ENCODE measurements at regions not wholly inside any gene's neighbourhood (a gene's known extent, or its start where the extent isn't known, plus 50 kb on each side); places are given as distances from the start of the nearest gene placed in this dataset.

- no peak overlapping the region for H3K9ac ChIP-seq (ENCODE audit: low read length in 5 of 5)
- no peaks in the 10 kb centered on the region for H3K36me3 ChIP-seq (ENCODE audit: control insufficient read depth in 5 of 5, insufficient read depth in 5 of 5, low read length in 5 of 5)
- no peak overlapping the region for H3K27ac ChIP-seq (ENCODE audit: low read depth, low read length)
- H3K9me3 ChIP-seq (ENCODE audit: control insufficient read depth in 5 of 5, low read length in 5 of 5), result no peaks in the 10 kb centered on the region
- no peak overlapping the region for H3K4me3 ChIP-seq (ENCODE audit: low read depth in 1 of 5, low read length in 5 of 5)
- peaks cover 6 to 13% (median 10%) of the 10 kb centered on the region in 5 donors for H3K27me3 ChIP-seq (ENCODE audit: control insufficient read depth in 5 of 5, insufficient read depth in 4 of 5, low read length in 5 of 5)
- peaks cover 0 to 9% (median 4%) of the 10 kb centered on the region in 5 donors for H3K4me1 ChIP-seq (ENCODE audit: control insufficient read depth in 5 of 5, insufficient read depth in 5 of 5, low read length in 5 of 5)
Measured at GRCh38 chr13:91178099-91178498, 169.4 kb upstream of the MIR17HG start.

- Histone ChIP-seq H3K9me3 (ENCODE audit: control insufficient read depth in 5 of 5, low read length in 5 of 5) (no peaks in the 10 kb centered on the region), H3K9ac (ENCODE audit: low read length in 5 of 5) (no peak overlapping the region), H3K4me3 (ENCODE audit: low read depth in 1 of 5, low read length in 5 of 5) (no peak overlapping the region), H3K27me3 (ENCODE audit: control insufficient read depth in 5 of 5, insufficient read depth in 4 of 5, low read length in 5 of 5) (no peaks in the 10 kb centered on the region), H3K36me3 (ENCODE audit: control insufficient read depth in 5 of 5, insufficient read depth in 5 of 5, low read length in 5 of 5) (no peaks in the 10 kb centered on the region), H3K27ac (ENCODE audit: low read depth, low read length) (no peak overlapping the region), H3K4me1 (ENCODE audit: control insufficient read depth in 5 of 5, insufficient read depth in 5 of 5, low read length in 5 of 5) (no peaks in the 10 kb centered on the region)
Measured at GRCh38 chr13:91181892-91182291, 165.6 kb upstream of the MIR17HG start.

- H3K4me3 ChIP-seq (ENCODE audit: low read depth in 1 of 5, low read length in 5 of 5), result no peak overlapping the region
- H3K36me3 ChIP-seq (ENCODE audit: control insufficient read depth in 5 of 5, insufficient read depth in 5 of 5, low read length in 5 of 5), result no peaks in the 10 kb centered on the region
- H3K9me3 ChIP-seq (ENCODE audit: control insufficient read depth in 5 of 5, low read length in 5 of 5), result no peaks in the 10 kb centered on the region
- no peaks in the 10 kb centered on the region for H3K27me3 ChIP-seq (ENCODE audit: control insufficient read depth in 5 of 5, insufficient read depth in 4 of 5, low read length in 5 of 5)
- no peaks in the 10 kb centered on the region for H3K4me1 ChIP-seq (ENCODE audit: control insufficient read depth in 5 of 5, insufficient read depth in 5 of 5, low read length in 5 of 5)
- no peak overlapping the region for H3K9ac ChIP-seq (ENCODE audit: low read length in 5 of 5)
- no peak overlapping the region for H3K27ac ChIP-seq (ENCODE audit: low read depth, low read length)
Measured at GRCh38 chr13:91184244-91184926, 163.1 kb upstream of the MIR17HG start.

- H3K9ac ChIP-seq (ENCODE audit: low read length in 5 of 5), result no peak overlapping the region
- no peak overlapping the region for H3K27ac ChIP-seq (ENCODE audit: low read depth, low read length)
- H3K27me3 ChIP-seq (ENCODE audit: control insufficient read depth in 5 of 5, insufficient read depth in 4 of 5, low read length in 5 of 5), result no peaks in the 10 kb centered on the region
- H3K9me3 ChIP-seq (ENCODE audit: control insufficient read depth in 5 of 5, low read length in 5 of 5), result no peaks in the 10 kb centered on the region
- no peaks in the 10 kb centered on the region for H3K4me1 ChIP-seq (ENCODE audit: control insufficient read depth in 5 of 5, insufficient read depth in 5 of 5, low read length in 5 of 5)
- H3K36me3 ChIP-seq (ENCODE audit: control insufficient read depth in 5 of 5, insufficient read depth in 5 of 5, low read length in 5 of 5), result no peaks in the 10 kb centered on the region
- H3K4me3 ChIP-seq (ENCODE audit: low read depth in 1 of 5, low read length in 5 of 5), result no peak overlapping the region
Measured at GRCh38 chr13:91185294-91185863, 162.1 kb upstream of the MIR17HG start.

- H3K27me3 ChIP-seq (ENCODE audit: control insufficient read depth in 5 of 5, insufficient read depth in 4 of 5, low read length in 5 of 5), result no peaks in the 10 kb centered on the region
- H3K4me3 ChIP-seq (ENCODE audit: low read depth in 1 of 5, low read length in 5 of 5), result no peak overlapping the region
- H3K9me3 ChIP-seq (ENCODE audit: control insufficient read depth in 5 of 5, low read length in 5 of 5), result no peaks in the 10 kb centered on the region
- no peak overlapping the region for H3K9ac ChIP-seq (ENCODE audit: low read length in 5 of 5)
- H3K4me1 ChIP-seq (ENCODE audit: control insufficient read depth in 5 of 5, insufficient read depth in 5 of 5, low read length in 5 of 5), result no peaks in the 10 kb centered on the region
- no peak overlapping the region for H3K27ac ChIP-seq (ENCODE audit: low read depth, low read length)
- no peaks in the 10 kb centered on the region for H3K36me3 ChIP-seq (ENCODE audit: control insufficient read depth in 5 of 5, insufficient read depth in 5 of 5, low read length in 5 of 5)
Measured at GRCh38 chr13:91187522-91187921, 160.0 kb upstream of the MIR17HG start.

GRCh38 chr13:91189506-91189905 is 158.0 kb upstream of the MIR17HG start:
- Histone ChIP-seq H3K27ac (ENCODE audit: low read depth, low read length) (no peak overlapping the region), H3K9ac (ENCODE audit: low read length in 5 of 5) (no peak overlapping the region), H3K36me3 (ENCODE audit: control insufficient read depth in 5 of 5, insufficient read depth in 5 of 5, low read length in 5 of 5) (no peaks in the 10 kb centered on the region), H3K27me3 (ENCODE audit: control insufficient read depth in 5 of 5, insufficient read depth in 4 of 5, low read length in 5 of 5) (no peaks in the 10 kb centered on the region), H3K9me3 (ENCODE audit: control insufficient read depth in 5 of 5, low read length in 5 of 5) (no peaks in the 10 kb centered on the region), H3K4me1 (ENCODE audit: control insufficient read depth in 5 of 5, insufficient read depth in 5 of 5, low read length in 5 of 5) (no peaks in the 10 kb centered on the region), H3K4me3 (ENCODE audit: low read depth in 1 of 5, low read length in 5 of 5) (no peak overlapping the region)

- Histone ChIP-seq H3K27me3 (ENCODE audit: control insufficient read depth in 5 of 5, insufficient read depth in 4 of 5, low read length in 5 of 5) (peaks cover 0 to 6% (median 0%) of the 10 kb centered on the region in 5 donors), H3K9ac (ENCODE audit: low read length in 5 of 5) (no peak overlapping the region), H3K4me1 (ENCODE audit: control insufficient read depth in 5 of 5, insufficient read depth in 5 of 5, low read length in 5 of 5) (no peaks in the 10 kb centered on the region)
Measured at GRCh38 chr13:91193358-91193757, 154.1 kb upstream of the MIR17HG start.

GRCh38 chr13:91195789-91196188 is 151.7 kb upstream of the MIR17HG start:
- no peak overlapping the region for H3K9ac ChIP-seq (ENCODE audit: low read length in 5 of 5)
- no peak overlapping the region for H3K27ac ChIP-seq (ENCODE audit: low read depth, low read length)
- H3K9me3 ChIP-seq (ENCODE audit: control insufficient read depth in 5 of 5, low read length in 5 of 5), result no peaks in the 10 kb centered on the region
- peaks cover 0 to 6% (median 0%) of the 10 kb centered on the region in 5 donors for H3K27me3 ChIP-seq (ENCODE audit: control insufficient read depth in 5 of 5, insufficient read depth in 4 of 5, low read length in 5 of 5)
- no peaks in the 10 kb centered on the region for H3K4me1 ChIP-seq (ENCODE audit: control insufficient read depth in 5 of 5, insufficient read depth in 5 of 5, low read length in 5 of 5)
- no peaks in the 10 kb centered on the region for H3K36me3 ChIP-seq (ENCODE audit: control insufficient read depth in 5 of 5, insufficient read depth in 5 of 5, low read length in 5 of 5)
- H3K4me3 ChIP-seq (ENCODE audit: low read depth in 1 of 5, low read length in 5 of 5), result no peak overlapping the region

More at GRCh38 chr13:91193358-91193757, 154.1 kb upstream of the MIR17HG start:
- H3K4me3 ChIP-seq (ENCODE audit: low read depth in 1 of 5, low read length in 5 of 5), result no peak overlapping the region
- no peaks in the 10 kb centered on the region for H3K9me3 ChIP-seq (ENCODE audit: control insufficient read depth in 5 of 5, low read length in 5 of 5)
- H3K36me3 ChIP-seq (ENCODE audit: control insufficient read depth in 5 of 5, insufficient read depth in 5 of 5, low read length in 5 of 5), result no peaks in the 10 kb centered on the region
- H3K27ac ChIP-seq (ENCODE audit: low read depth, low read length), result no peak overlapping the region

GRCh38 chr13:91196958-91197357 is 150.5 kb upstream of the MIR17HG start:
- Histone ChIP-seq H3K9ac (ENCODE audit: low read length in 5 of 5) (no peak overlapping the region), H3K4me3 (ENCODE audit: low read depth in 1 of 5, low read length in 5 of 5) (no peak overlapping the region), H3K27ac (ENCODE audit: low read depth, low read length) (no peak overlapping the region), H3K4me1 (ENCODE audit: control insufficient read depth in 5 of 5, insufficient read depth in 5 of 5, low read length in 5 of 5) (no peaks in the 10 kb centered on the region), H3K36me3 (ENCODE audit: control insufficient read depth in 5 of 5, insufficient read depth in 5 of 5, low read length in 5 of 5) (no peaks in the 10 kb centered on the region), H3K27me3 (ENCODE audit: control insufficient read depth in 5 of 5, insufficient read depth in 4 of 5, low read length in 5 of 5) (peaks cover 0 to 6% (median 0%) of the 10 kb centered on the region in 5 donors), H3K9me3 (ENCODE audit: control insufficient read depth in 5 of 5, low read length in 5 of 5) (no peaks in the 10 kb centered on the region)

GRCh38 chr13:91199866-91200265 is 147.6 kb upstream of the MIR17HG start:
- peaks cover 0 to 6% (median 0%) of the 10 kb centered on the region in 5 donors for H3K27me3 ChIP-seq (ENCODE audit: control insufficient read depth in 5 of 5, insufficient read depth in 4 of 5, low read length in 5 of 5)
- no peak overlapping the region for H3K9ac ChIP-seq (ENCODE audit: low read length in 5 of 5)
- no peak overlapping the region for H3K4me3 ChIP-seq (ENCODE audit: low read depth in 1 of 5, low read length in 5 of 5)
- no peaks in the 10 kb centered on the region for H3K4me1 ChIP-seq (ENCODE audit: control insufficient read depth in 5 of 5, insufficient read depth in 5 of 5, low read length in 5 of 5)
- H3K27ac ChIP-seq (ENCODE audit: low read depth, low read length), result no peak overlapping the region
- no peaks in the 10 kb centered on the region for H3K36me3 ChIP-seq (ENCODE audit: control insufficient read depth in 5 of 5, insufficient read depth in 5 of 5, low read length in 5 of 5)
- no peaks in the 10 kb centered on the region for H3K9me3 ChIP-seq (ENCODE audit: control insufficient read depth in 5 of 5, low read length in 5 of 5)

Data from subcutaneous abdominal adipose tissue (tissue), 5 donors.